GM19025 (cell line): ENCODE measurements at regions not wholly inside any gene's neighbourhood (a gene's known extent, or its start where the extent isn't known, plus 50 kb on each side); places are given as distances from the start of the nearest gene placed in this dataset.
"Not testable (repeated sequence)": the region's sequence is repeated elsewhere in the genome, so short reads cannot be mapped to it uniquely, and the experiment has no call there.

Source experiments
- ATAC-seq: cut with Tn5 transposase; IDR thresholded peaks from one replicate; pipeline ENCODE4 v1.9.1; 2021; ENCODE audit warnings: mild to moderate bottlenecking, low read depth, moderate library complexity; ENCODE audit not compliant: unreplicated experiment

DNA sequence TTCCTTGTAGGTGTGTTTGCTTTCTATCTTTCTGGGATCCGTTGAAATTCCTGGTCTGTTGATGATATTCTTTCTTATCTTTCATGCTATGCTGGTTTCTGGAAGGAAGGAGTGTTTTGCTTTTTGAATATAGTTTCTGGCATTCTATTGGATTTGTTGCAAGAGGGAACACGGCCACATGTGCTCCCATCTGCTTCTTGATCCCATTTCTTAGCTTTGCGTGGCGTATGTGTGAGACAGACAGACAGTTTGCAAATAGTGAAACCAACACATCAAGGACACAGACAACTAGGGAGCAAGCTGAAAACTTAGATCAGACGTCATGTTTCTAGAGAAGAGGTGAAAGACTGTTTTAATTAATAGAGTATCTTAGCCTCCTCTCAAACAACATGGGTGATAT, 261.9 kb upstream of the PUDP start:
- ATAC-seq: no peak

GRCh38 chrX:7399373-7399772, 251.4 kb upstream of the PUDP start:
- ATAC-seq: no peak

DNA sequence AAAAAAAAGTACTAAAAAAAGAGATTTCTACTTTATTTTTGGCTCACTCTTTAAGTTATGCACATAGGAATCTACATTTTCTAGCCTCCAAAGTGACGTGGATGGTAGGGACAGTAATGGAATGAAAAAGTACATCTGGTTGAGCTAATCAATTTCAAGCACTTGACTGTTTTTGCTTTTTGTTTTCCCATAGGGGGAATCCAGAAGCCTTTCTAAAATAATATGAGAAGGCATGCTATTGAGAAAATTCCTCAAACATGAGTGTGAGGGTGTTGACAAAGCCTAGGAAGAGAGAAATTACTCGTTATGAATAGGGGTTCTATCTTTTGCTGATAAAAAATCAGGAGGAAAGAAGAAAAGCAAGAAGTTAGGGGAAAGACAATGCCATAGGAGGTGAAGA, 242.5 kb upstream of the PUDP start:
- ATAC-seq: no peak

GRCh38 chrX:7389576-7389975, 241.6 kb upstream of the PUDP start:
- ATAC-seq: no peak

GRCh38 chrX:7385131-7385530, 237.2 kb upstream of the PUDP start:
- no peak for ATAC-seq

GRCh38 chrX:7378406-7378805, 230.5 kb upstream of the PUDP start:
- ATAC-seq: no peak

- ATAC-seq: no peak
These were observed 225.0 kb upstream of the PUDP start for GRCh38 chrX:7372825-7373525.

DNA sequence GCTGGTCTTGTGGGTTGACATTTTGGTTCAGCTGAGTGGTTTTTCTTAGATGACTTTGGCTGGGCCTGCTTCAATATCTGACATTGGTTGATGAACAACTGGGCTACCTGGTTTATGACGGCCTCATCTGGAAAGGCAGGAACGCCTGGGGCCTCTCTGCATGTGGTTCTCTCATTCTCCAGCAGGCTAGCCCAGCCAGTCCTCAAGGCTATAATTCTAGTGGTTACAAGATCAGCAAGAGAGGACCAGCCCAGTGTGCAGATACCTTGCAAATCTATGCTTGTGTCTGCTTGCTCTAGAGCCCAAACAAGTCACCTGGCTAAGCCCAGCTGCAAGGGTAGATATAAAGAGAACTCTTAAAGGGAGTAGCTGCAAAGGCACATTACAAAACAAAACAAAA, 214.2 kb upstream of the PUDP start:
- no peak for ATAC-seq

DNA sequence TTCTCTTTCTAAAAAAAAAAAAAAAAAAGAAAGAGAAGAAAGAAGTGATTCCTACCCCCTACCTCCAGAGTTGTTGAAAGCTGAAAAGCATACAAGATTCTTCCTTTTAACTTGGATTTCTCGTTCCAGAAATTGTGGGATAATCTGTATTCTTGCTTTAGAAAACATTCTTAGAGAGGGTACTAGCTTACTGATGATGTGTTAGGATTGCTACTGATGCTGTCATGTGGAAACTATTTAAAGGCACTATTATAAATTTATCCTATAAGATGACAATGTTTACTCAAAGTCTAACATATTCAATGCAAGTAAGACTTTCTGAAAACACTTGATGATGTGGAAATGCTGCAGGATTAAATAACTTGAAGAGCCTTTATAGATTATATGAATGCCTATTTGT, 204.0 kb upstream of the PUDP start:
- ATAC-seq: no peak

GRCh38 chrX:7347465-7347864, 199.5 kb upstream of the PUDP start:
- ATAC-seq: no peak

GRCh38 chrX:7346021-7346420, 198.1 kb upstream of the PUDP start:
- no peak for ATAC-seq

DNA sequence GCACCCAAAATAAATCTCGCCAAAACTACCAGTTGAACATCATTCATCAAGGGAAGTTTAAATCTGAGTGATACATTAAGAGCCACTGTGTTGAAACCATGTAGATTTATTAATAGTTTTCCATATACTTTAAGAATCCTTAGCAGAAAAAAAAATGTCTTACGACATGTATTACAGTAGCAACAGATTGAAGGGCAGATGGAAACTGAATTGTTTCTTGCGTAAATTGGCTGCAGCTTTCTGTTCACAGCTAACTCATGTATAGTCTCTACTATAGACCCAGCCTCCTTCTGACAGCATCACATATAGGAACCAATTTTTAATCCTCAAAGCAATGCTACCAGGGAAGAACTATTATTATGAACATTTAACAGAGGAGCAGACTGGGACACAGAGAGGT, 195.2 kb upstream of the PUDP start:
- no peak for ATAC-seq

DNA sequence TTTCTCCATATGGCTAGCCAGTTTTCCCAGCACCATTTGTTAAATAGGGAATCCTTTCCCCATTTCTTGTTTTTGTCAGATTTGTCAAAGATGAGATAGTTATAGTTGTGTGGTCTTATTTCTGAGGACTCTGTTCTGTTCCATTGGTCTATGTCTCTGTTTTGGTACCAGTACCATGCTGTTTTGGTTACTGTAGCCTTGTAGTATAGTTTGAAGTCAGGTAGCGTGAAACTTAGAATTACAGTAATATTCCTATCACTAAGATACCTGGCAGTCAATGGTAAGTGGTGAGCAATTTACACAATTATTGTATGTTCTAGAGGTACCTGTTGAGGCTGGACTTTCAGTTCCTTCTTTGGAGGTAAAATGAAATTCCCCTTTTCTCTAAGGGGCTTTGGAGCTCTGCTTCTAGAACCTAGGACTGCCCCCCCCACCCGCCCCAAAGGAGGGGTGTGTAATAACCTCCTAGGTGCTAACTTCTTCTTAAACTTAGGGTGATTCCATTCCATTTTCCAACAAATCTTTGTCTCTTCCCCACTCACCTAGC, 187.9 kb upstream of the PUDP start:
- not testable (repeated sequence) for ATAC-seq

- no peak for ATAC-seq
These were observed 186.4 kb upstream of the PUDP start for GRCh38 chrX:7334253-7334935.

GRCh38 chrX:7330971-7331746, 183.2 kb upstream of the PUDP start:
- no peak for ATAC-seq

GRCh38 chrX:7330556-7330955, 182.6 kb upstream of the PUDP start:
- no peak for ATAC-seq

- no peak for ATAC-seq
These were observed 170.7 kb upstream of the PUDP start for GRCh38 chrX:7318661-7319060.

GRCh38 chrX:7318241-7318640, 170.3 kb upstream of the PUDP start:
- ATAC-seq: no peak

GRCh38 chrX:7316887-7317286, 168.9 kb upstream of the PUDP start:
- ATAC-seq: no peak

GRCh38 chrX:7316280-7316679, 168.3 kb upstream of the PUDP start:
- no peak for ATAC-seq

DNA sequence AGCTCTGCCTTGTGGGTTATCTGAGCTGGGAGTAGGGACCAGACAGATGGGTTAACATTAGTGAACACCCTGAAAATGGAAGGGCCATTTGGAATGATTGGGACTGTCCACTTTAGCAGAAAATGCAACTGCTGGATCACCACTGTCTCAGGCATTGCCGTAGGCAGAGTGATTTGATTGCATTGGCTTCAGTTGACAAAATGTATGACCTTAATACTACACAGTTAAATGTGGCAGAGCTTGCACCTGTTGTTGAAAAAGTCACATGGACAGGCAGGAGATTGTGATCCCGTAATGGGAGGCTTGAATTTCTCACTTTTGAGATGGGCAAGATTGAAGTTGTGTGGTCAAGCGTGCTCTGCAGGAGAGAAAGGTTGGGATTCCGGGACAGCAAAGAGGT, 166.5 kb upstream of the PUDP start:
- ATAC-seq: no peak
